Hematopoietic multipotent progenitor cell treated with erythropoietin and hydrocortisone succinate and interleukin-3 and kit ligand, for 17 days (in vitro differentiated cells): ENCODE measurements at regions not wholly inside any gene's neighbourhood (a gene's known extent, or its start where the extent isn't known, plus 50 kb on each side); places are given as distances from the start of the nearest gene placed in this dataset.

Experiments used
- DNase-seq: peaks from one replicate; pipeline ENCODE4 v3.0.0-alpha.2; 2015; ENCODE audit warnings: low spot score

DNA sequence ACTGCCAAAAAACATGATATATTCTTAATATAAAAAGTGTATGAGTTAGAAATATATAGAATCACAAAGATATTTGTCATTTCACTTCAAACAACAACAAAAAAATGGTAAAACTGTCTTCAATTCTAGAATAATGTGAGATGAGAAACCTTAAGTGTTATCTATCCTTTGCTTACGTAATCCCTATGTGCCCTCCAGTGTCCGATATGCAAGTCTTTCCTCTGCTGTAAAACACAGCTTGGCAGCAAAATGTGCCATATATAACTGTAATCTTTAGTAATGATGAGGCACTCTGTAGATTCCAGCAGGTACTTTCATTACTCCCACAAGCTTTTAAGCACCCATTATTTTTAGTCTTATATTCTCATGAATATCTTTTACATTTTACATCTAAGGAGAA lies 555.1 kb upstream of the FRG1 start:
- no peak for DNase-seq

DNA sequence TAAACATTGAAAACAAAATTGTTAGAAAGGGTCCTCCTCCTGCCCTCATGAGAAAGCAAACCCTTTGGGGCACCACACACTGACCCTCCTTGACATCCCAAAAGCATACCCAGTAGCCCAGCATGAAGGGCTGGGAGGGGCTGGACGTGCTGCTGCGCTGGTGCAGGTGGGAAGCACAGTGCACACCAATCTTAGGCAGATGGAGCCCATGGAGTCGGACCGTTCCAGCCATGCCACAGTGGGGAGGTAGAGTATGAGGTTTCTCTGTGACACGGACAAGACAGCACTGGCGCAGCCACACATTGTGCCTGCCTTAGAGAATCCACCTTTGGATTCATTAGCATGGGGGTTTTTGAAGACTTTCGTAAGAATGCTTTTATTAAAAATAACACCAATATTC lies 544.2 kb upstream of the FRG1 start:
- no peak for DNase-seq

- DNase-seq, result no peak
Observed at GRCh38 chr4:189404271-189404670, 536.4 kb upstream of the FRG1 start.

- no peak for DNase-seq
Observed at GRCh38 chr4:189409158-189409557, 531.5 kb upstream of the FRG1 start.

- no peak for DNase-seq
Observed at GRCh38 chr4:189414021-189414420, 526.7 kb upstream of the FRG1 start.

- no peak for DNase-seq
Observed at GRCh38 chr4:189420572-189420971, 520.1 kb upstream of the FRG1 start.

GRCh38 chr4:189436207-189436606 lies 504.5 kb upstream of the FRG1 start:
- DNase-seq, result no peak

- DNase-seq, result no peak
Observed at GRCh38 chr4:189440716-189441115, 500.0 kb upstream of the FRG1 start.

DNA sequence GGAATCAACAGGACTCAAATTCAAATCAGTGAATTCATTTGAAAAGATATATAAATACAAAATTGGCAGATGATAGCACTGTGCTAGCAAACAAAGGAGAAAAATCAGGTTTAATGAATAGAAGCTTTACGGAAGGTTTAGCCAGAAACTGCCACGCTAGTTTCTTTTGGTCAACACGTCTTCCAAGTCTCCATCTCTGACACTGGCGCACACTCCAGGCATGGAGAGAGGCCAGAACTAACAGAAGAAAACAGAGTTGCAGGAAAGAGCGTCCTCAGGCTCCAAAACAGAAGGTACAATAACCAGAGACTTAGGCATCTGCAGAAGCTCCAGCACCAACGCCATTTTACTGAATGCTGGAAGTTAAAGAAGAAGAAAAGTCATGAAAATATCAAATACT lies 497.3 kb upstream of the FRG1 start:
- no peak for DNase-seq

DNA sequence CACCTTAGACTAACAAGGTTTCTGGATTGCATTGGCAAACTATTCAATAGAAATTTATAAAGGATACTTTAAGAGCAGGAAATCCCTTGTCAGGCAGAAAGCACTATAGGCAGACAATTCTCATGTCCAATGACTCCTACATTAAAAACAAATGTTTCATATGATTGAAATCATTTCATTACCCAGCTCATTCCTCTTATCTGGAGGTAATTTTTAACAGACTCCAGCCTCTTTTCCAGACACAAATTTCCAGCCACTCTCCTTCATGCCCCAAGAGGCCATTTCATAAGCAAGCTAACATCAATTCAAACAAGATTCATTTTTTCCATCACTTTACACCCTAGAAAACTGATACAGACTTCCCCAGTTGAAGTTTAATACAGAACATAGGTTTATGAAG lies 495.1 kb upstream of the FRG1 start:
- no peak for DNase-seq

DNA sequence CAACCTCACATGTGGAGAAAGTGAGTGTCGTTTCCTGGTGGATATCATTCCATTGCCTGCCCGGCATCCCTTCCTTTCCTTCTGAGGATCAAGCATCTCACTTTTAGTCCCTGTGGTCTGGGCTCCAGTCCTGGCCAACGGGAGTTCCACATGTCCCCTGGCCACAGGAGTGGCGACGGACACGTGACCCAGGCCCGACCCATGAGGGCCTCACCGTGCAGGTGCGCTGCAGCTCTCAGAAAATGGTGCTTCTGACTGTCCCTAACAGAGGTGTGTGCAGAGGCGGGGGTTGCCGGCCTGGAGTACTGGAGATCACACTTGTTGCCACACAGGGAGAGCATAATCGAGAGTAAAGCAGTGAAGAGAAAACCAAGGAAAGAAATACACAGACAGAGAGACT lies 476.9 kb upstream of the FRG1 start:
- no peak for DNase-seq

- no peak for DNase-seq
Observed at GRCh38 chr4:189494407-189494806, 446.3 kb upstream of the FRG1 start.

- DNase-seq, result no peak
Observed at GRCh38 chr4:189497516-189497915, 443.2 kb upstream of the FRG1 start.

DNA sequence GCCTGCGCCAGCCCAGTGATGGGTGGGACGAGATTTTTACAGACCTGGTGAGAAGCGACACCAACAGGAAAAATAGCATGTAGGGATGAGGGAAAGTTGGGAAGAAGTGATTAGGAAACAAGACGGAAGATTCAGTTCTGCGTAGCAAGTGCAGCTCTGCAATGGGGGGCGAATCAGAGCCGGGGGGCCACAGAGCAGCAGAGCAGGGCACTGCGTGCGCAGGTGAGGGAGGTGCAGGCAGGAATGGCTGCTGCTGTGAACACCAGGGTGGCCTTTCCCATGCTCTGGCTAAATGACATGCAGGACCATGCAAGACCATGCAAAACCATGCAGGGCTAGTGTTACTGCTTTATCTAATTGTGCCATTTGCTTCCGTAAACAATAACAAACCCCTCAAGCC lies 442.7 kb upstream of the FRG1 start:
- no peak for DNase-seq

DNA sequence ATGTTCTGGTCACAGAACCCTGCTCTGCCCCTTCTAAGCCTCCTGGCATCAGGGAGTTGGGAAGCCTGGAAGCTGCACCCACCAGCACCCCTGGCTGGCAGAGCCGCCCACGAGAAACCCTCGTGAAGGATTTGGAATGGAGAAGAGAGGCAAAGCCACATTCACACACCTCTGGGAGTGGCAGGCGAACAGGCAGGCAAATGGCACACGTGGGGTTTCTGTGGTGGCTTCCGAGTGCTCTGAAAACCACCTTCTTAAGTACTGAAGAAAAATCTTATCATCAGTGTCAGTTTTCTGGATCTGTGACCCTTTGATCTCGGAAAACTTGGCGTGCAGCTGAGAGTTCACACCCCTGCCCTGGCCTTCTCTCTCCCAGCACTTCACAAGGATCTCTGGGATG lies 442.2 kb upstream of the FRG1 start:
- DNase-seq, result no peak

DNA sequence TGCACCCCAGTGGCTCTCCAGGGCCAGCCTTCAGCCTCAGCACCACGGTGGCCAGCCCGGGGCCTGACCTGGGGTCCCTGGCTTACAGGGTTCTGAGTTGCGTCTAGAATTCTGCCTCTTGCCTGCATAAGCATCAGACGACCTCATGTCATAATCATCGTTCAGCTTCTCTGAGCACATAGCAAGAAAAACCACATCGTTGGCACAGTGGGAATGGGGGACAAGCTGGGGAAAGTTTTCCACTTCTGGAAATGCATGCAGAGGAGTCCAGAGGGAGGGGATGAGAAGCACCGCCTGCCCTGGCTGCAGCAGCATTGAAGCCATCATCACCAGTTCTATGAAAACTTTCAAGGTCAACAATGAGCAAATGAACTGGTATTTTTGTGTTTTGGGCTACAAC lies 441.0 kb upstream of the FRG1 start:
- no peak for DNase-seq

GRCh38 chr4:189500970-189501369 lies 439.7 kb upstream of the FRG1 start:
- no peak for DNase-seq

GRCh38 chr4:189502841-189503435 lies 437.7 kb upstream of the FRG1 start:
- no peak for DNase-seq

DNA sequence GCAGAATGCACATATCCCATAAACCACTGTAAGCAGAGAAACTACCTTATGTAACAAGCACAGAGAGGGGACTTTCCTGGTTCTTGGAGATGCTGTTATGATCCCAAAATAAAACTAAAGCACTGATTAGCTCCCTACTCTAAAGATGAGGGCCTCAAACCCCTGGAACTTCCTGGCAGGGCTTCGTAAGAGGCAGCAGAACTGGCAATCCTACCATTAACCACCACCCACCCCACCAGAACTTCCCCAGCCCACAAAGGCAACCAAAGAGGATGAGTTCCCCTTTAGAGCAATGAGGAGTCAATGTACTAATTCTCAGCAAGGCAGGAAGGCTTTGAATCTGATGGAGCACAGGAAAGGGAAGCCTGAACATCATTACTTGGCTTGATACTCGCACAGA lies 436.5 kb upstream of the FRG1 start:
- DNase-seq, result no peak

- DNase-seq, result no peak
Observed at GRCh38 chr4:189505380-189505779, 435.3 kb upstream of the FRG1 start.

DNA sequence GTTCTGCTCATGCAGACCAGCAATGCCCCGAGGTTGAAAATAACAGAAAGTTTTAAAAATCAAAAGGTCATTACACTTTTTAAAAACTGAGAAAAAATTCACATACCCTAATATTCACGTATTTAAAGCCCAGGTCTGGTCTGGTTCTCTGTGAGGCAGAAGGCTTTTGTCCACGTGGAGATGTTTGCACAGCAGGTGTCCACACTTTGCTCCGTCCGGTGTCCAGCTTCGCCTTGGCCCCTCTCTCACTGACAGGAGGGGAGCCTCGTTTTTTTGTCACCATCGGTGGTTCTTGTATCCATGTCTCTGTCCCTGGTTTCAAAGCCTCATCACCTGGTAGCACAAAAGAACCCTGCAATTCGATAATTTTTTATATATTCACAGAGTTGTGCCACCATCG lies 434.6 kb upstream of the FRG1 start:
- no peak for DNase-seq

DNA sequence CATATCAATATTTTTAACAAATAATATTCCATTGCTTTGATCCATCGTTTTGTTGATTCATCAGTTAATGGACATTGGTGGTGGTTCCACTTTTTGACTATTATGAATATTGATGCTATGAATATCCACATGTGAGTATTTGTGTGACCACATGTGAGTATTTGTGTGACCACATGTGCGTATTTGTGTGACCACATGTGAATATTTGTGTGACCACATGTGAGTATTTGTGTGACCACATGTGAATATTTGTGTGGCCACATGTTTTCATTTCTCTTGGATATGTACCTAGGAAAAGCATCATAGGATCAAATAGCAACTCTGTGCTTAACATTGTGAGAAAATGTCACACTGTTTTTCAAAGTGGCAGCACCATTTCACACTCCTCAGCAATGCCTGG lies 433.6 kb upstream of the FRG1 start:
- DNase-seq, result no peak

- DNase-seq, result no peak
Observed at GRCh38 chr4:189510601-189511000, 430.1 kb upstream of the FRG1 start.

GRCh38 chr4:189511581-189511980 lies 429.1 kb upstream of the FRG1 start:
- no peak for DNase-seq

GRCh38 chr4:189513421-189513820 lies 427.3 kb upstream of the FRG1 start:
- DNase-seq, result no peak
